SK-N-SH (cell line): ENCODE measurements at regions not wholly inside any gene's neighbourhood (a gene's known extent, or its start where the extent isn't known, plus 50 kb on each side); places are given as distances from the start of the nearest gene placed in this dataset.

Experiments
- CTCF ChIA-PET: fragments of 300-600, 350-600 bp; formaldehyde crosslinking; extraction: SDS; loops from one replicate; lab custom pipeline; 2021; lab: Yijun Ruan, JAX
- POLR2A ChIA-PET: fragments of 350-600 bp; sonication (Branson Sonifier 250); formaldehyde crosslinking; extraction: SDS; loops from one replicate; lab custom pipeline; 2020; ENCODE audit warnings: antibody characterized with exemption, inconsistent platforms; lab: Yijun Ruan, JAX
- DNase-seq: peaks from one replicate; pipeline ENCODE4 v3.0.0; 2012
- H2AFZ ChIP-seq: fragments of 200-600 bp; sonication (generic); 2 replicates; pipeline ENCODE4 v1.8.1; 2016; ENCODE audit warnings: antibody characterized with exemption, mild to moderate bottlenecking, low read depth
- H3F3A ChIP-seq: fragments of 200-600 bp; sonication (generic); replicated peaks from 2 replicates; pipeline ENCODE3; 2016; ENCODE audit warnings: antibody characterized with exemption, mild to moderate bottlenecking; ENCODE audit not compliant: insufficient read depth
- H3K27ac ChIP-seq, 2 experiments: fragments of 200-500 bp in 1 of 2; fragments of 200-600 bp in 1 of 2; sonication (Bioruptor generic) in 1 of 2; sonication (generic), shearing (Covaris generic) in 1 of 2; 2 replicates each; pipeline versions ENCODE4 v1.5.1 to v1.6.1; 2014 to 2016; ENCODE audit warnings: low read depth in 2 of 2, inconsistent platforms in 1 of 2, low read length in 1 of 2, mild to moderate bottlenecking in 1 of 2, mixed read lengths in 1 of 2
- H3K27me3 ChIP-seq: fragments of 200-600 bp; sonication (generic), shearing (Covaris generic); 2 replicates; pipeline ENCODE4 v1.6.1; 2016; ENCODE audit warnings: mixed run types; ENCODE audit not compliant: insufficient read depth
- H3K36me3 ChIP-seq, 2 experiments: fragments of 200-500 bp in 1 of 2; fragments of 200-600 bp in 1 of 2; sonication (Bioruptor generic) in 1 of 2; sonication (generic) in 1 of 2; replicated peaks in 1 of 2; 2 replicates each; pipeline versions ENCODE3 to v1.5.1; 2014 to 2016; ENCODE audit warnings: low read length in 1 of 2, mild to moderate bottlenecking in 1 of 2; ENCODE audit not compliant: insufficient read depth in 2 of 2, control insufficient read depth in 1 of 2
- H3K4me1 ChIP-seq, 2 experiments: fragments of 200-500 bp in 1 of 2; fragments of 200-600 bp in 1 of 2; sonication (Bioruptor generic) in 1 of 2; sonication (generic), shearing (Covaris generic) in 1 of 2; 2 replicates each; pipeline versions ENCODE4 v1.5.1 to v1.6.1; 2014 to 2016; ENCODE audit warnings: low read depth in 1 of 2, low read length in 1 of 2, mixed run types in 1 of 2; ENCODE audit not compliant: insufficient read depth in 2 of 2, control insufficient read depth in 1 of 2
- H3K4me2 ChIP-seq: fragments of 200-600 bp; sonication (generic), shearing (Covaris generic); 2 replicates; pipeline ENCODE4 v1.6.1; 2017; ENCODE audit warnings: mixed run types
- H3K4me3 ChIP-seq, 2 experiments: fragments of 200-500 bp in 1 of 2; fragments of 200-600 bp in 1 of 2; sonication (Bioruptor generic) in 1 of 2; sonication (generic), shearing (Covaris generic) in 1 of 2; 2 replicates each; pipeline versions ENCODE4 v1.5.1 to v1.8.1; 2014 to 2016; ENCODE audit warnings: low read depth in 2 of 2, inconsistent platforms in 1 of 2, low read length in 1 of 2, mild to moderate bottlenecking in 1 of 2, mixed read lengths in 1 of 2, moderate library complexity in 1 of 2
- H3K79me2 ChIP-seq: fragments of 200-600 bp; sonication (generic); 2 replicates; pipeline ENCODE4 v1.8.1; 2017; ENCODE audit warnings: mild to moderate bottlenecking; ENCODE audit not compliant: insufficient read depth
- H3K9ac ChIP-seq: fragments of 200-600 bp; sonication (generic); 2 replicates; pipeline ENCODE4 v1.6.1; 2017; ENCODE audit warnings: mixed run types
- H3K9me2 ChIP-seq: fragments of 200-600 bp; sonication (generic); 2 replicates; pipeline ENCODE4 v1.6.1; 2017; ENCODE audit warnings: mixed run types
- H3K9me3 ChIP-seq: fragments of 200-600 bp; sonication (generic); 2 replicates; pipeline ENCODE4 v1.6.1; 2017; ENCODE audit warnings: mixed run types, mild to moderate bottlenecking, moderate library complexity
- H4K20me1 ChIP-seq: fragments of 200-600 bp; sonication (generic); 2 replicates; pipeline ENCODE4 v1.6.1; 2017; ENCODE audit warnings: mild to moderate bottlenecking, mixed run types; ENCODE audit not compliant: insufficient read depth
- EZH2phosphoT487 ChIP-seq: fragments of 200-600 bp; sonication (generic); IDR thresholded peaks from 2 replicates; pipeline ENCODE4 v1.6.1; 2017; ENCODE audit warnings: low read depth, mixed run types, mild to moderate bottlenecking, antibody characterized with exemption, moderate library complexity, borderline replicate concordance
- RAD21 ChIP-seq: IDR thresholded peaks from 2 replicates; pipeline ENCODE4 v1.6.1; 2012; ENCODE audit warnings: mild to moderate bottlenecking, low read length
- RCOR1 ChIP-seq: fragments of 150-350 bp; IDR thresholded peaks from 2 replicates; pipeline ENCODE4 v1.6.1; 2017; ENCODE audit warnings: antibody characterized with exemption, low read length
- RFX5 ChIP-seq: IDR thresholded peaks from 2 replicates; pipeline ENCODE4 v1.6.1; 2012; ENCODE audit warnings: mild to moderate bottlenecking, improper control_type of control experiment, low read length
- SMC3 ChIP-seq: IDR thresholded peaks from 2 replicates; pipeline ENCODE4 v1.6.1; 2012; ENCODE audit warnings: low read depth, low read length, improper control_type of control experiment
- YY1 ChIP-seq: IDR thresholded peaks from 2 replicates; pipeline ENCODE4 v1.4.0; 2012; ENCODE audit warnings: low read depth, mild to moderate bottlenecking
- WGBS: methylation state at CpG from one replicate; pipeline ENCODE4 v1.1.6; 2017; ENCODE audit warnings: low lambda C conversion rate; 5-methylcytosine and 5-hydroxymethylcytosine counted together
- TF ChIP-seq, protein P1 (sequence below): fragments of 200-600 bp; sonication (generic); IDR thresholded peaks from 2 replicates; pipeline ENCODE4 v1.6.1; 2017; ENCODE audit warnings: antibody characterized with exemption, mild to moderate bottlenecking, moderate library complexity
- TF ChIP-seq, protein P2 (sequence below): IDR thresholded peaks from 2 replicates; pipeline ENCODE4 v1.6.1; 2012; ENCODE audit warnings: mild to moderate bottlenecking, low read depth, low read length, moderate library complexity
- TF ChIP-seq, protein P3 (sequence below): fragments of 150-350 bp; IDR thresholded peaks from 2 replicates; pipeline ENCODE4 v1.6.1; 2017; ENCODE audit warnings: antibody characterized with exemption, low read length, low read depth, borderline replicate concordance

DNA sequence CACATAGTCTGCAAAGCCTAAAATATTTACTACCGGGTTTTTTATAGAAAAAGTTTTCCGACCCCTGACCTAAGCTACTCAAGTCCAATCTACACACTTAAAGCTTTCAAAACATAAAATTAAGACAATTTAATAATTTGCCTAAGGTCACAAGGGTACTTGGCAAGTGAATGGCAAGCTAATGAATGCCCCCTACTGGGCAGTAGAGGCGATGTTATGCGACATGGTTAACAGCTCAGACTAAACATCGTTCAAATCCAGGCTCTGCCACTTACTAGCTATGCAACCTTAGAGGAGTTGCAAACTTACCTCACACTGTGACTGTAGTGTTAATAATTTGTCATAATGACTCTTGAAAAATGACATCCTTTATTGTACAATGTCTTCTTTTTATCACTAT is 317.2 kb upstream of the NFIA start:
- H3F3A ChIP-seq: no peaks in the 10 kb centered on the region
- H3K9me2 ChIP-seq: no peaks in the 10 kb centered on the region
- no peaks in the 10 kb centered on the region for H3K79me2 ChIP-seq
- no peaks in the 10 kb centered on the region for H3K27me3 ChIP-seq
- H3K36me3 ChIP-seq: no peaks in the 10 kb centered on the region
- DNase-seq: peak; percentile 32
- no peak overlapping the region for H3K27ac ChIP-seq
- no peaks in the 10 kb centered on the region for H4K20me1 ChIP-seq
- ChIA-PET POLR2A (interaction anchor here (0.5 to 1.1 kb wide), 2 partner anchors 200 to 484 kb away, joined by 3 to 6 read pairs; no protein-coding TSS in a partner anchor), CTCF (interaction anchor here (0.7 to 3.4 kb wide), 24 partner anchors 10 to 794 kb away, joined by 3 to 24 read pairs (median 4); no protein-coding TSS in a partner anchor)
- H3K9me3 ChIP-seq: no peaks in the 10 kb centered on the region
- H3K4me1 ChIP-seq: peaks cover 0 to 3% of the 10 kb centered on the region in 2 experiments; a peak in 2 of 4 replicates
- 64% methylated on average over 5 of the region's 5 CpGs for WGBS
- no peak overlapping the region; a peak in 1 of 4 replicates for H3K4me3 ChIP-seq
- no peak overlapping the region for H3K4me2 ChIP-seq
- no peak overlapping the region for H2AFZ ChIP-seq
- TF ChIP-seq, protein P1, sequence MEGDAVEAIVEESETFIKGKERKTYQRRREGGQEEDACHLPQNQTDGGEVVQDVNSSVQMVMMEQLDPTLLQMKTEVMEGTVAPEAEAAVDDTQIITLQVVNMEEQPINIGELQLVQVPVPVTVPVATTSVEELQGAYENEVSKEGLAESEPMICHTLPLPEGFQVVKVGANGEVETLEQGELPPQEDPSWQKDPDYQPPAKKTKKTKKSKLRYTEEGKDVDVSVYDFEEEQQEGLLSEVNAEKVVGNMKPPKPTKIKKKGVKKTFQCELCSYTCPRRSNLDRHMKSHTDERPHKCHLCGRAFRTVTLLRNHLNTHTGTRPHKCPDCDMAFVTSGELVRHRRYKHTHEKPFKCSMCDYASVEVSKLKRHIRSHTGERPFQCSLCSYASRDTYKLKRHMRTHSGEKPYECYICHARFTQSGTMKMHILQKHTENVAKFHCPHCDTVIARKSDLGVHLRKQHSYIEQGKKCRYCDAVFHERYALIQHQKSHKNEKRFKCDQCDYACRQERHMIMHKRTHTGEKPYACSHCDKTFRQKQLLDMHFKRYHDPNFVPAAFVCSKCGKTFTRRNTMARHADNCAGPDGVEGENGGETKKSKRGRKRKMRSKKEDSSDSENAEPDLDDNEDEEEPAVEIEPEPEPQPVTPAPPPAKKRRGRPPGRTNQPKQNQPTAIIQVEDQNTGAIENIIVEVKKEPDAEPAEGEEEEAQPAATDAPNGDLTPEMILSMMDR: peak; percentile 64
- TF ChIP-seq YY1 (no peak), RAD21 (peak; percentile 82), SMC3 (peak; percentile 64), RCOR1 (no peak)
- no peak overlapping the region for H3K9ac ChIP-seq

DNA sequence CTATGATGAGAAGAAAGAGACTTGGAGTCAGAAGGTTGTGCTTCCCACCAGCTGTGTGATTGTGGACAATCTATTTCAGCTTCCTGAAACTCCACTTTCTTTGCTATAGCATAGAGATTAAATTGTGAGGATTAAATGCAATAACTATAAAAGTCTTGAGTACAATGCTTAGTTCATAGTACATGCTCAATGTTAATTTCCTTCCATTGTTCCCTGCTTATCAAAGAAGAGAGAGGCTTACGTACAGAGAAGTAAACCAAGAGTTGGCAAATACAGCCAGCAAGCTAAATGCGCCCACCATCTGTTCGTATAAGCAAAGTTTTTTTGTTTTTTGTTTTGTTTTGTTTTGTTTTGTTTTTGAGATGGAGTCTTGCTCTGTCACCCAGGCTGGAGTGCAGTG is 317.9 kb upstream of the NFIA start:
- Histone ChIP-seq H3K4me1 (peaks cover 0 to 3% of the 10 kb centered on the region in 2 experiments; a peak in 3 of 4 replicates), H3K36me3 (no peaks in the 10 kb centered on the region), H3K9me3 (no peaks in the 10 kb centered on the region), H3K9me2 (no peaks in the 10 kb centered on the region)
- CTCF ChIA-PET: interaction anchor here (0.7 to 3.4 kb wide), 20 partner anchors 10 to 793 kb away, joined by 3 to 24 read pairs (median 4); no protein-coding TSS in a partner anchor
- DNase-seq: no peak
- TF ChIP-seq RFX5: no peak
- TF ChIP-seq, all 33 proteins: peak for 0
- no peaks in the 10 kb centered on the region for H3K79me2 ChIP-seq
- H2AFZ ChIP-seq: no peak overlapping the region
- H3F3A ChIP-seq: no peaks in the 10 kb centered on the region
- no peak overlapping the region for H3K9ac ChIP-seq
- H3K4me2 ChIP-seq: no peak overlapping the region
- H3K27ac ChIP-seq: no peak overlapping the region
- POLR2A ChIA-PET: interaction anchor here (0.5 kb wide), 1 partner anchor 200 kb away, joined by 3 read pairs; no protein-coding TSS in a partner anchor
- no peaks in the 10 kb centered on the region for H4K20me1 ChIP-seq
- no peaks in the 10 kb centered on the region for H3K27me3 ChIP-seq
- no peak overlapping the region for H3K4me3 ChIP-seq
- WGBS: 57% methylated on average over 3 of the region's 3 CpGs

DNA sequence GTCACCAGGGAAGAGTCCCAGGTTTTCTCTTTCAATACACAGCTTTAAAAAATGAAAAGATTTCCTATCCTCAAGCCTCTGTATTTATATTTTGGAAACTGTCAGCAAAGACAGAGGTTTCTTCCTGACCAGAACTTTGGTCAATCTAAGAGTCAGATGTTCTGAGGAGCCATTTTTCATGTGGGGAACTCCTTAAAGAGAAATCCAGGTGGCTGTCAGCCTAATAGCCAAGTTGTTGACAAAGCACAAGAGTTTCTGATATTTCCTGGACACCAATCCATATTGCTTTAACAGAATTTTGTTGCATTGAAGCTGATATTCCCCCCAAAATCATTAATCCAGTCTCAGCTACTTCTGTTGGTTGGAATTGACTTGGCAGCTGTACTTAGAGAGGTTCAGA is 318.6 kb upstream of the NFIA start:
- H3K27me3 ChIP-seq: no peaks in the 10 kb centered on the region
- H3K27ac ChIP-seq: no peak overlapping the region
- CTCF ChIA-PET: interaction anchor here (1.4 to 3.4 kb wide), 3 partner anchors 94 to 792 kb away, joined by 4 to 24 read pairs (median 11); no protein-coding TSS in a partner anchor
- no peak overlapping the region for H2AFZ ChIP-seq
- no peaks in the 10 kb centered on the region for H3F3A ChIP-seq
- TF ChIP-seq, protein P2, sequence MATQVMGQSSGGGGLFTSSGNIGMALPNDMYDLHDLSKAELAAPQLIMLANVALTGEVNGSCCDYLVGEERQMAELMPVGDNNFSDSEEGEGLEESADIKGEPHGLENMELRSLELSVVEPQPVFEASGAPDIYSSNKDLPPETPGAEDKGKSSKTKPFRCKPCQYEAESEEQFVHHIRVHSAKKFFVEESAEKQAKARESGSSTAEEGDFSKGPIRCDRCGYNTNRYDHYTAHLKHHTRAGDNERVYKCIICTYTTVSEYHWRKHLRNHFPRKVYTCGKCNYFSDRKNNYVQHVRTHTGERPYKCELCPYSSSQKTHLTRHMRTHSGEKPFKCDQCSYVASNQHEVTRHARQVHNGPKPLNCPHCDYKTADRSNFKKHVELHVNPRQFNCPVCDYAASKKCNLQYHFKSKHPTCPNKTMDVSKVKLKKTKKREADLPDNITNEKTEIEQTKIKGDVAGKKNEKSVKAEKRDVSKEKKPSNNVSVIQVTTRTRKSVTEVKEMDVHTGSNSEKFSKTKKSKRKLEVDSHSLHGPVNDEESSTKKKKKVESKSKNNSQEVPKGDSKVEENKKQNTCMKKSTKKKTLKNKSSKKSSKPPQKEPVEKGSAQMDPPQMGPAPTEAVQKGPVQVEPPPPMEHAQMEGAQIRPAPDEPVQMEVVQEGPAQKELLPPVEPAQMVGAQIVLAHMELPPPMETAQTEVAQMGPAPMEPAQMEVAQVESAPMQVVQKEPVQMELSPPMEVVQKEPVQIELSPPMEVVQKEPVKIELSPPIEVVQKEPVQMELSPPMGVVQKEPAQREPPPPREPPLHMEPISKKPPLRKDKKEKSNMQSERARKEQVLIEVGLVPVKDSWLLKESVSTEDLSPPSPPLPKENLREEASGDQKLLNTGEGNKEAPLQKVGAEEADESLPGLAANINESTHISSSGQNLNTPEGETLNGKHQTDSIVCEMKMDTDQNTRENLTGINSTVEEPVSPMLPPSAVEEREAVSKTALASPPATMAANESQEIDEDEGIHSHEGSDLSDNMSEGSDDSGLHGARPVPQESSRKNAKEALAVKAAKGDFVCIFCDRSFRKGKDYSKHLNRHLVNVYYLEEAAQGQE: no peak
- no peak for TF ChIP-seq EZH2phosphoT487
- TF ChIP-seq, protein P3, sequence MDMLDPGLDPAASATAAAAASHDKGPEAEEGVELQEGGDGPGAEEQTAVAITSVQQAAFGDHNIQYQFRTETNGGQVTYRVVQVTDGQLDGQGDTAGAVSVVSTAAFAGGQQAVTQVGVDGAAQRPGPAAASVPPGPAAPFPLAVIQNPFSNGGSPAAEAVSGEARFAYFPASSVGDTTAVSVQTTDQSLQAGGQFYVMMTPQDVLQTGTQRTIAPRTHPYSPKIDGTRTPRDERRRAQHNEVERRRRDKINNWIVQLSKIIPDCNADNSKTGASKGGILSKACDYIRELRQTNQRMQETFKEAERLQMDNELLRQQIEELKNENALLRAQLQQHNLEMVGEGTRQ: no peak
- H3K4me1 ChIP-seq: peaks cover 0 to 10% of the 10 kb centered on the region in 2 experiments; a peak in 3 of 4 replicates
- no peaks in the 10 kb centered on the region for H3K9me3 ChIP-seq
- DNase-seq: no peak
- no peaks in the 10 kb centered on the region for H3K36me3 ChIP-seq
- H3K9me2 ChIP-seq: no peaks in the 10 kb centered on the region
- no peak overlapping the region for H3K9ac ChIP-seq
- no peak overlapping the region for H3K4me2 ChIP-seq
- H4K20me1 ChIP-seq: no peaks in the 10 kb centered on the region
- H3K4me3 ChIP-seq: no peak overlapping the region
- POLR2A ChIA-PET: no interaction called here
- no peaks in the 10 kb centered on the region for H3K79me2 ChIP-seq
